GM18861 (cell line): ENCODE measurements at regions not wholly inside any gene's neighbourhood (a gene's known extent, or its start where the extent isn't known, plus 50 kb on each side); places are given as distances from the start of the nearest gene placed in this dataset.
A peak's percentile ranks its signal among the peaks of the same experiment; 100 is the strongest.

Experiments used
- ATAC-seq: cut with Tn5 transposase; IDR thresholded peaks from one replicate; pipeline ENCODE4 v1.9.1; 2021; ENCODE audit not compliant: unreplicated experiment

DNA sequence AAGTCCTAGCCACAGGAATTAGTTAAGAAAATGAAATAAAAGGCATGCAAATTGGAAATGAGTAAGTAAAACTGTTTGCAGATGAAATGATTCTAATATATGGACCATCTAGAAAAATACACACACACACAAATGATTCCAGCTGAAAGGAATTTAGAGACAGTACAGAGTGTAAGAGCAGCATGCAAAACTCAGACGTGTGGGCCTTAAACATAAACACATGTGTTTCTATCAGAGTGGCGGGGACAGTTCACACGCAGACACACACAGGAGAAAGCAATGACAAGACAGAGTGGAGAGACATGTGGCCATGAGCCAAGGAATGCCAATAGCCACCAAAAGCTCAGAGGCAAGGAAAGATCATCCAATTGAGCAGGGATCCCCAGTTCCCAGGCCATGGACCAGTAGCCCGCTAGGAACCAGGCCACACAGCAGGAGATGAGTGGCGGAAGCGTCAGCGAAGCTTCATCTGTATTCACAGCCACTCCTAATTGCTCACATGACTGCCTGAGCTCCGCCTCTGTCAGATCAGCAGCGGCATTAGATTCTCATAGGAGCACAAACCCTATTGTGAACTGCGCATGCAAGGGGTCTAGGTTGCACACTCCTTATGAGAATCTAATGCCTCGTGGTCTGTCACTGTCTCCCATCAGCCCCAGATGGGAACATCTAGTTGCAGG lies 155.4 kb downstream of the ARL4C start:
- ATAC-seq: no peak

DNA sequence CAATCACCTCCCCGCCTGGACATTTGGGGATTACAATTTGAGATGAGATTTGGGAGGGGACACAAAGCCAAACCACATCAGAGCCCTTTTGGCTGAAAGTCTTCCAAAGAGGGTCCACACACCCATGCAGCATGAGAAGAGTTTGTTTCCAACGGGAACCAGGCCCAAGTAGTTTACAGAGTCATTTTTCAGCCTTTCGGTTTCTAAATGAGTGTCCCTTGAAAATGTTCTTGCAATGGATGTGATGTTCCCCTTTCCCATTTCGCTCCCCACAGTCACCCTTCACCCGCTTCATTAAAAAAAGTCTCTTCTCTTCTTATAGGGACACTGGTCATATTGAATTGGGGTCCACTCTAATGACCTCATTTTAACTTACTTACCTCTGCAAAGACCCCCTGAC lies 157.4 kb downstream of the ARL4C start:
- no peak for ATAC-seq

DNA sequence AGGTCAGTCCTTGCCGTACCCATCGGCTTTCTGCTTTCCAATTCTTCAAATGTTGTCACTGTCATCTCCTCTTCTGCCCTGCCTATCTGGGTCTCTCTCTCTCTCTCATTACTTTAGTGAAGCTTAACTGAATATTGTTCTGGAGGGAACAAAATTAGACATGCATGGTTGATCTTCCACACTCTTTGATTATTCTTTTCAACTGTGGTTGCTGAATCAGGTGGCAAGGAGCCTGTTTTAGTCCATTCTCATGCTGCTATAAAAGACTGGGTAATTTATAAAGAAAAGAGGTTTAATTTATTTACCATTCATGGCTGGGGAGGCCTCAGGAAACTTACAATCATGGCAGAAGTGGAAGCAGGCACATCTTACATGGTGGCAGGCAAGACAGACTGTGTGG lies 157.9 kb downstream of the ARL4C start:
- ATAC-seq: no peak

DNA sequence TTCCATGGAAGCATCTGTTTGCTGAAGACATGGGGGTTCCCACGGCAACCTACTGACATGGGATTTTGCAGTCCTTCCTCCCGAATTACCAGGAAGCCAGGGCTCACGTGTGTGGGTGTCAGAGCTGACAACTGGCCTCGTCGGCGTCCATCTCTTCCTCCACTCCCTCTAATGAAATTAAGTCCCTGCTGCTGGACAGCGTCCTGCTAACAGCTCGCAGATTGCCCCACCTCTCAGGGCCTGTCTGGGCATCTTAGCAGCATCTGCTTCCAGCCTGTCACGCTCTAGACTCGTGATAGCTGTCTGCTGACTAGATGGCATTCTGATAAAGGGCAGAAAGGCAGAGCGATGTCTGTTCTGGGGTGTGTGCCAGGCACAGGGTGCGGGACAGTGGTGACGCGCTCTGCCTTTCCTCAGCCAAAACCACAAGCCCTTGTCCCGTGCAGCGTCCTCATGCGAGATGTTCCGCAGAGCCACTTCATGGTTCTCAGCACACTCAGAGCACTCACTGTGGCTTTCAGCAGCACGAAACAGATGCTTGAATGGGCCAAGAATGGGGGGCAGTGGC lies 161.1 kb downstream of the ARL4C start:
- no peak for ATAC-seq

DNA sequence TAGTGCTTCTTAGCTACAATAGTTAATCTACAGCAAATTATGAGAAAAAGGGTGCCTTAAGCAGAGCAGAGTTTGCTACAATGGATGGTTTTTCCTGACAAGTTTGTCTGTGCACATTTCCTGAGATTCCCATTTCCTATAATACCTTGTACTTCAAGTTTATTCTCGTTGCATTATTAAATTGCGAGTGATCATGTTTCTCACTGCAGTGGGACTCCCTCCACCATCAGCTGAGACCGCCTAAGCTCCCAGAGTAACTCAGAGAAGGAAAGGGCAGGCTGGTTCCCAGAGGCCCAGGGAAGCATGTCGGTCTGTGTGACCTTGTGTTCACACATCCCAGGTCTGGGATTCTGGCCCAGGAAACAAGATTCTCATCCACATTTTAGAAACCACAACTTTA lies 162.1 kb downstream of the ARL4C start:
- no peak for ATAC-seq

DNA sequence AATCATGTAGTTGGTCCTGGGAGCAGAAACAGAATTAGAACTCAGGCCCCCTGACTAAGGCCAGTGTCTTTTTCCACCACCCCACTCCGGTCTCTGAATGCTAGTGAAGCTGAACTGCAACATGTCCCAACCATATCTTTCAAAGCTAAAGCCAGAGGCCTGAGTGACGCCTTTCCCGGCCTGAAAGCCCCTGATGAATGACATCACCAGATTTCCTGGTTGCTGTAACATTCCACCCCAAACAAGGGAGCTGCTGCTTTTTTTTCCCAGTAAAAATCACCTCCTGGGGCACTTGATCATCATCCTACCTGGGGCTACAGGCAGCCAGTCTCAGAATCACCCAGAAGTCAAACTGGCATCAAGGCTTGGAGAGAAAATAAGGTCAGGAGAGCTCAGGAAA lies 162.7 kb downstream of the ARL4C start:
- ATAC-seq: no peak

DNA sequence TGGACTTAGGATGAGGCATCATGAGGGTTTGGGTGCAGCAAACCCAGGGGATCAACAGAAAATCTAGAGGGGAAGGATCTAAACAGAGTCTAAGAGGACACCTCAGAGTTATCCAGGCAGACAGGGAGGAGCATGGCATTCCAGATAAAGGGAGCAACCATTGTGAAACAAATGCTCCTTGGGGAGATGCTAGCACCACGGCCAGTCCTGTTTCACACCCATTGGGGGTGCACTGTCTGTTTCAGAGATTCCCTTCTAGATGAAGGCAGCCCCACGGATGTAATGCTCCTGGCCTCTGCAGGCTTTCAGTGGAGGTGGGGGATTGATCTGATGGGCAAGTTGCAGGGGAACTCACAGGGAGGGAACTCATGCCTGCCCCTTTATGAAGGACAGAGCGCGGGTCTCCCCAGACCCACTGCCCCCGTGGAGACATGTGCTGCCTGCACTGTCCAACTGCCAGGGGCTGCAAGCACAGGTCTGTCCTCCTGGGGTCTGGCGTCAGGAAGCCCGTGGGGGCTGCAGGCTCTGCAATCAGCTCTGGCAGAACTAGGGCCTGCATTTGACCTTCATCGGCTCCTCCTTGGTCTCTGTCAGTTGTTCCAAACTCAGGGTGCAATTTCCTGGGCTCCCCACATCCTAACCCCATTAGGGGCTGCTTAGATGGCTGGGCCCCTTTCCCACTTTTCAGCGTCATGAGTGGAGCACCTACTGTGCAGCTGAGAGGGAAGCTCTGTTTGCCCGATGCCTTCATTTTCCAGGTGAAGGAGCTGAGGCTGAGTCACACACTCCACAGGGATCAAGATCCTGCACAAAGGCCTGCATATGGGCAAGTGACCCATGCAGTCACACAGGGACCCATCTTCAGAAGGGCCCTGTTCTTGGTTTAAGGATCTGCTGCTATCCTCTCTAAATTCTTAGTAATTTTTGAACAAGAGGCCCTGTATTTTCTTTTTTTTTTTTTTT lies 163.4 kb downstream of the ARL4C start:
- no peak for ATAC-seq

DNA sequence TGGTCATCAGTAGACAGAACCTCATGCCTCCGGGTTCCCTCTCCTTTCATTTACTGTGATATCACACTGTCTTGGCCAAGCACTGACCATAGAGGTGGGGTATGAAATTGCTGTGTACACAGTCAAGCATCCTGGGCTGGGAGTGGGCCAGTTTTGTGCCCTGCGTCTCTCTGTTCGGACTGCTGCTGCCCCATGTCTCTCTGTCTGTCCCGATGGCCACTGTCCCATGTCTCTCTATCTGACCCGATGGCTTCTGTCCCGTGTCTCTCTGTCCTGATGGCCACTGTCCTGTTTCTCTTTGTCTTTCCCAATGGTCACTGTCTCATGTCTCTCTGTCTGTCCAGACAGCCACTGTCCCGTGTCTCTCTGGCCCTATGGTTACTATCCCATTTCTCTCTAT lies 164.9 kb downstream of the ARL4C start:
- ATAC-seq: no peak

DNA sequence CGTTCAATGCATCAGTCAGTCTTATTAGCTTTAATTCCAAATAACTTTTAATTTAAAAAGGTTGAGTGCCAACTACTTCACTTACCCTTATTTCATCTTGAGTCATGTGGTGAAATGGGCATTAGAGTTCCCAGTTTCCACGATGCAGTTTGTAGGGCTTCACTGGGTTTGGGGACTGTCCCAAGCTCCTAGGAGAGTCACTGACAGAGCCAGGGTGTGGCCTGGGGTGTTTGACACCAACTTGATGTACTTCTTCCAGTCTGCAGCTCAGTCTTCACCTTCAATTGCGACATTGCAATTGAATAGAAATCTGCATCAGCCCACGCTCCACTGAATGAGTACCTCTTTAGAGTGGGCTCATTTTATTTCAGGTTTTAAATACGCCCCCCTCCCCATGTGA lies 165.3 kb downstream of the ARL4C start:
- ATAC-seq: no peak

DNA sequence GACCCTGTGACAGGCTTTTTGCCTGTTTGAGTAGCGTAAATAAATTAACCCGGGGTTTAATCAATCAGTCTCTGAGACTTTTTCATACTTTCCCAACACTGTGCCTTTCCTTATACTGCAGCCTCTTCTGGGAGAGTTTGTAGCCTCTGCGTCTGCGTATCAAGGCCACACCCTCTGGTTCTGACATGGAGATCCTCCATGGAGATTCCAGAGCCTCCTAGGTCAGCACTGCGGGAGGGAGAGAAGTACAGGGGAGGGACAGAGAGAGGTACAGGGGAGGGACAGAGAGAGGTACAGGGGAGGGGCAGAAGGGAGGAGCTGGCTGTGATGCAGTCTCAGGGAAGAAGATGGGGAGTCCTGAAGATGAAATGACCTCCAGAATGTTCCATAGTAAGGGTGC lies 166.0 kb downstream of the ARL4C start:
- no peak for ATAC-seq

DNA sequence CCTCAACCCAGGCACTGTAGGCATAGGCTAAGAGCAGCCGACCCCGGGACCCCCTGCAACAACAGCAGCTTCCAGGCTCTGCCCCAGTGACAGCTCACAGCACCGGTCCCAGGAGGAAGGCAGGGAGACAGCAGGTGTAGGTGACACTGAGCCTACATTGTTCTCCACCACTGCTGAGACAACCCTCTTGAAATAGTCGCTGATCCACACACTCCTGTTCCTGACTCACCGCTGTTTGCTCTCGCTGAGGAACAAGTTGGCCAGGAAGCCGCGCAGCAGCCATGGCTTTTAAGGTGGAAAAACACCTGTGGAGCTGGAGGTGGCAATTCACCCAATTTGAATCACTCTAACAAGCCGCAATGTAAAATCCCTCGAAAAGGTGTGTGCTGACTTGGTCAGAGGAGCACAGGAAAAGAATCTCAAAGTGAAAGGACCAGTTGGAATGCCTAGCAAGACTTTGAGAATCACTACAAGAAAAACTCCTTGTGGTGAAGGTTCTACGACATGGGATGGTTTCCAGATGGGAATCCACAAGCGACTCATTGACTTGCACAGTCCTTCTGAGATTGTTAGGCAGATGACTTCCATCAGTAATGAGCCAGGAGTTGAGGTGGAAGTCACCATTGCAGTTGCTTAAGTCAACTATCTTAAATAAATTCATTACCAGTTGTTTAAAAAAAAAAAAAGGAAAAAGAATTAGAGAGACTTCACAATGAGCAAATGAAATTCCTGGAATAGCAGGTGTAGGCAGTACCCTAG lies 167.5 kb downstream of the ARL4C start:
- no peak for ATAC-seq

DNA sequence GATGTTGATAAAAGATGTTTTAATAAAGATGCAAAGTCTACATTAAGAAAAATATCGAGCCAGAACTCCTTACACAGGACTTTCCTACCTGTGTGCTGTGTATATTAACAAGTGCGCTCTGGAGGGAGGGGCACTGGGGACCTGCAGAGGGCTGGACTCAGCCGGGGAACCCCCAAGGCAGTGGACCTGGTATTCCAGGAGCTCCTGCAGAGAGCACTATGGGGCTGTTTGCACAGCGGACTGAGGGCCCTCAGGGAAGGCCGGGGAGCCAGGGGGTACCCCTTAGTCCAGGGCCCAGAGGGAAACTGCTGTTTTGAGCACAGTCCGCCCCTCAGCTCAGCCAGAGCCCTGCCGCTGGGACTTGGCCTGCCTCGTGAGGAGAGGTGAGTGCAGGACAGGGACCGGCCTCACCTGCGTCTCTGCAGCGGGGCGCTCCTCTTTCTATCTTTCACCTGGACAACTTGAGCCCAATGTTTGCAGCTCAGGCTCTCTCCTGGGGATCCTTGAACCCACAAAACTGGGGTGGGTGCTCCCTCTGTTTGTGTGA lies 168.4 kb downstream of the ARL4C start:
- ATAC-seq: no peak

DNA sequence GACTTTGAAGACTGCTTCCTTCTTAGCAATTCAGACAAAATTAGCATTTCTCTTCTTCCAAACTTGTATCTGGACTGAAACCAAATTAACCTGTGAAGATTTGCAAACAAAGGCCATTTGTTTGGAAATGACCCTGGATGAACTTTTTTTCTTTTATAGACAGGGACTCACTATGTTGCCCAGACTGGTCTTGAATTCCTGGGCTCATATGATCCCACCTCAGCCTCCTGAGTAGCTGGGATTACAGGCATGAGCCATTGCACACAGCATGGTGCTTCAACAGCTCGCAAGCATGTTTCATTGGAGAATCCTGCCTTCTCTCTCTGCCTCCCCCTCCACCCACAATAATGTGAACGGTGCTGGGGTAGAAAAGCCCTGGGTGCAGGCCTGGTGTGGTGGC lies 170.2 kb downstream of the ARL4C start:
- no peak for ATAC-seq

DNA sequence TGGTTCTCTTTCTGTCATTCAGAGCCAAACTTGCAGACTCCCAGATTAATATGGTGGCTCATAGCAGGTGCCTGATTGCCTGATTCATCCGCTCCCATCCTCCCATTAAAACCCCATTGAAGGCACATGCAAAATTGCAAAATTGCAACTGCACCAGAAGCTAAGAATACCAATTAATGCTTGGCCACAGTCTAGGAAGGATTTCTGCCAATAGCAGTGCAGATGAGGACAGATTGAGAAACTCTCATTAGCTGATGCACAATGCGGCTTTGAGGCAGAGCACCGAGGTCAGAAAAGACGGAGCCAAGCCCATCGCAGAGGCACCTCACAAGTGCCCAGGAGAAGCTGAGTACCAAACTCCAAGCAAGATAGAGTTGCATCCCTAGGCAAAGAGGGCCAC lies 172.8 kb downstream of the ARL4C start:
- no peak for ATAC-seq

DNA sequence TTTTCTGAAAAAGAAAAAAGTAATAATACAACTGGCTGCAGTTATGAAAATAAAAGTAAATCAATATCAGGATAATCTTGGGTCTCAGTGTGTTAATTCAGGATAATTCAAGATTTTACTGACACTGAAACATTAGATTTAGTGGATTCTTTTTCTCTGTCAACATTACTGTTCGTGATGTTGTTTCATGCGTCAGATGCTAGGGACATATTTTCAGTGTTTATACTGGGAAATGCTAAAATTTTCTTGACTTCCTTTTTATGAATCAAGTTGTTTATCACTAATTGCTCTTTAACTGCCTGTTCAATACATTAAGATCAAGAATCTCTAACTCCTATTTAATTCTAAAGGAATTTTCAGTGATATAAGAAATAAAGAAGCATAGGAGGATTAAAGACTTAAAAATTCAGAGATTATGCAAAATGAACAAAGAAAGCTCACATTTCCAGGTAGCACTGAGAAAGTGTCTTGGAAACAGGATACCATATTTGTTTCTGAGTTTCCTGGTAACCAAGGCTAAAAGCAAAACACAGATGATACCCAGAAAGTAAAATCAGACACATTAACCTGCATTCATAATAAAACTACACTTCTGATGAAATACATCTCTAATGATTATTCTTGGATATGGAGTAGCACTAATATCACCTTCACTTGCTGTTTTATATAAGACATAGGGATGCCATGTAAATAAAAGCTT lies 174.0 kb downstream of the ARL4C start:
- ATAC-seq: no peak

DNA sequence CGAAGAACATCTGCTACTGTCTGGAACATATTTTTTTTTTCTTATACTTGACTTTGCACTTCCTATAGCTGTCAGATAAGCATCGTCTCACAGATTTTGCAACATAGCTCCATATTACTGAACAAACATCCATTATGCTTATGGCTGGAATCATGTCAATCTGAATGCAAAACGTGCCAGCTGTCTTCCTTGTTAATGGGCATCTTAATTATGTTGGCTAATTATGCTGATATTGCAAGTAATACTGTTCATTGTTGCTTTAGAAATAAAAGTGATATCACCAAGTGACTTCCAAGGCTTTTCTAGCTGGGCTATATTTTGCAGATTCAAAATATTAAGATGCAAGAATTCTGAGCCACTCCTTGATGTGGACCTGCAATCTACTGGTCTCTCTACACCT lies 176.8 kb downstream of the ARL4C start:
- ATAC-seq: no peak

DNA sequence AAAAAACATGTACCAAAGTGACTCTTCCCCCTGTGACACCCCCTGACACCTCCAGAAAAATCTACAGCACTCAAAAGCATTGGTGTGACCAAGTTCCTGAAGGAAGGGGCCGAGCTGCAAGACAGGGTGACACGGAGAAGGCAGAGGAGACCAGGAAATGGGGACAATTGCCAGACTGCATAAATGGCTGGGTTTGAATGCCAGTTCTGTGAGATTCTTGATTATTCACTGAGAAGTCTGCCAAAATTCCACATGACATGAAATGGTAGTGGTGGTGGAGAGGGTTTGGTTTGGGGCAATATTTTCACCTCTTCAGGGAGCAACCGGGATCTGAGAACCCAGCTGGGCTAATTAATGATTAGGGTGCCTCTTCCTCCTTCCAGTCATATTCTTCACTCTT lies 178.5 kb downstream of the ARL4C start:
- no peak for ATAC-seq

DNA sequence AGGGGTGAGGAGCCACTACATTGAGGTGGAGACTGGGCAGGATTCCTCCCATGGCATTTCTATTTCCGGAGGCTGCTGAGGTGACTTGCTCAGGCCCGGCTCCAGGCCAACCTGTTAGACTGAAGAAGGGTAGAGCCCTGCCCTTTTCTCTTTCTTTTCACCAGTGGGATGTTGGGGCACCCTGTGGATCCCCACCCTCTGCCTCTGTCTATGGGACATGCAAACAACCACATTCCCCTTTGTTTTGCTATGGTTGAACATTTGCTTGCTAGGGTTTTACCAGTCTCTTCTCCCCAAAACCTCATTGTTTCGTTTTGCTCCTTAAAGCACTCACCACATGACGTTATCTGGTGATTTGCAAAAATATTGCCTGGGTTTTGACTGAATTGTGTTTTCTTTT lies 183.3 kb downstream of the ARL4C start:
- ATAC-seq: no peak

DNA sequence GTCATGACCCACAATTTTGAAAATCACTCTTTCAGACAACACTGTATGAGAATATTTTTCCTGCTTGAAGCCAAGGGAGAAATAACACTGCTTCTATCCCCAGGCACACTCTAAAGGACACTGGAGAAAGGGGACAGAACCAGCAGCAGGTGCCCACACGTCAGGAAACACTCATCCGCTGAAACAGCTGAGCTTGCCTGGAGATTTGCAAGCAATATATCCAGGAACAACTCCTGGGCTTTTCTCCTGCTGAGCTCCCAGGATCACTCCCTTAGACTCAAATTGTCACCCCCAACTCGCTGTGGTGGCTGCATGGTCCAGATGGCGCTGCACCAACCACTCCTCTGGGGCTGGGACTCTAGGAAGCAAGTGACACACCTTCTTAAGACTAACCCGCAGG lies 186.7 kb downstream of the ARL4C start:
- no peak for ATAC-seq

DNA sequence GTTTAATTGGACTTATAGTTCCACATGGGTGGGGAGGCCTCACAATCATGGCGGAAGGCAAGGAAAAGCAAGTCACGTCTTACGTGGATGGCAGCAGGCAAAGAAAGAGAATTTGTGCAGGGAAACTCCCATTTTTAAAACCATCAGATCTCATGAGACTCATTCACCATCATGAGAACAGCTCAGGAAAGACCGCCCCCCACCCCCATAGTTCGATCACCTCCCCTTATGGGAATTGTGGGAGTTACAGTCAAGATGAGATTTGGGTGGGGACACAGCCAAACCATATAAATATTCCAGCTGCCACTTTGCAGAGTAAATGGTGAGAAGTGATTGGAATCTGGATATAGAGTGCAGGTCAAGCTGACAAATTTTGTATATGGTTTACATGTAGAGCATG lies 187.4 kb downstream of the ARL4C start:
- ATAC-seq: no peak

DNA sequence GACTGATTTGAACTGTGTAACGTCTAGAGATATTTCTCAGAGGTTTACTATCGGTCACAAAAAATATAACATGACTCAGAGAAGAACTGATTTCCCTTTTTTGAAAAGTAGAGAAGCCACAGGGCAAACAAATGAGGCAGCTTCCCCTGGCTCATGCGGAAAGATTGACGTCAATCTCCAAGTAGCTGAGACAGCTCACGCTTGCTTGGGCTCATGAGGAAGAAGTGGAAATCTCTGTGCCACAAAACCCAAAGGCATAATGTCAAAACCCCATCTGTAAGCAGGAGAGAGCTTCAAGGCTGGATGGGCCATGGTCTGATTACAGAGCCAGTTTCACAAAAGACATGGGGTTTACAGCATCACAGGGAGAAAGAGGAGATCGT lies 188.1 kb downstream of the ARL4C start:
- peak; percentile 87 for ATAC-seq
